GM19023 (cell line): ENCODE measurements at regions not wholly inside any gene's neighbourhood (a gene's known extent, or its start where the extent isn't known, plus 50 kb on each side); places are given as distances from the start of the nearest gene placed in this dataset.

Source experiments
- ATAC-seq: cut with Tn5 transposase; IDR thresholded peaks from one replicate; pipeline ENCODE4 v1.9.1; 2021; ENCODE audit warnings: mild to moderate bottlenecking, moderate library complexity; ENCODE audit not compliant: unreplicated experiment

DNA sequence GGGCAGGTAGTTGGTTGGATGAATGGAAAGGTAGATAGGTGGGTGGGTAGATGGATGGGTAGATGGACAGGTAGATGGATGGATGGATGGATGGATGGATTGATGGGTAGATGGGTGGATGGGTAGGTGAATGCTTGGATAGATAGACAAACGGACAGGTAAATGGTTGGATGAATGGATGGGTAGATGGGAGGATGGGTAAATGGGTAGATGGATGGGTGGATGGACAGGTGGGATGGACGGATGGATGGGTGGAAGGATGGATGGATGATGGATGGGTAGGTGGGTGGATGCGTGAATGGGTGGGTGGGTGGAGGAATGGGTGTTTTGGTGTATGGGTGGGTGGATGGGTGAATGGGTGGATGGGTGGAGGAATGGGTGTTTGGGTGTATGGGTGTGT lies 50.1 kb upstream of the ASAP2 start:
- no peak for ATAC-seq

GRCh38 chr2:9154061-9154460 lies 52.6 kb upstream of the ASAP2 start:
- ATAC-seq: no peak

DNA sequence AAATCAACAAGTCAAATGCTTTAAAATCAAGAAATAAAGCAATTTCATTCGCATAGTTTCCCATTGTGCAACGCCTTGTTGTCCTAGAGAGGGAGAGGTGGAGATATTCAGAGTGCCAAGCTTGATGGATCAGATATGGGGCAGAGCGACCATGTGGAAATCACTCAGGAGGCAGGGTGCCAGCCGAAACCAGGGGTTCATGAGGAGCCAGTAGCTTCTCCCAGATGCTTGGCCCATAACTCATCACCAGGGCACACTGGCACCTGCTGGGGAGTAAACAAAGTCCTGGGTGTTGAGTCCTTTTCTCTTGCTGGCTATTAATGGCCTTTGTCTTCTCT lies 53.0 kb upstream of the ASAP2 start:
- no peak for ATAC-seq

DNA sequence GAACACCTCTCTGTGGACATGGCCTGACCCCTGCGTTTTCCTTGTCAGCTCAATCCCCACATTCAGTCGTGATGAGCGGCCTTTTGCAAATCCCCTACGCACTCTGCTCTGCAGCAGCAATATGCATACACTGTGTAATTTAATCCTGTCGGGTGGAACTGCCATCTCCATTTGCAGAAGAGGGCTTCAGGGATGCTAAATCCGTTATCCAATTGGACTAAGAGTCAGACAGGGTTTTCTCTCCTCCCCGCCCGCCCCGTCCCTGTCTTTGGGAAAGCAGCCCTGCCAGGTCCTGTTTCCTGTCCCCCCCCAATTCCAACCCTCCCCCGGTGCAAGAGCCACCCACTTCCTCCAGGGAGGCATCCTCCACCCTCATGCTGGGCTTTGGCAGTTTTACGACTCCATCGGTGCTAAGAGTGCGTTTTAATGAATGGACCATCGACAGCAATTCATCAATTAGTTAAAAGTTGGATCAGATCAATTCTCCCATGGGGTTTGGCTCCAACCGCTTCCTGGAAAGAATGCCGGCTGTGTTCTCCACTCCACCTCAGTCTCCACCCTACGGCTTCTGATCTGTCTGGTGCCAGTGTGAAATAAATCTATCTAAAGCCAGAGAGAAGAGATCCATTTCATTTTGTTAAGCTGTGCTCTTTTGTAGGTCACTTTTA lies 53.5 kb upstream of the ASAP2 start:
- ATAC-seq: no peak

GRCh38 chr2:9150906-9151305 lies 55.7 kb upstream of the ASAP2 start:
- no peak for ATAC-seq

DNA sequence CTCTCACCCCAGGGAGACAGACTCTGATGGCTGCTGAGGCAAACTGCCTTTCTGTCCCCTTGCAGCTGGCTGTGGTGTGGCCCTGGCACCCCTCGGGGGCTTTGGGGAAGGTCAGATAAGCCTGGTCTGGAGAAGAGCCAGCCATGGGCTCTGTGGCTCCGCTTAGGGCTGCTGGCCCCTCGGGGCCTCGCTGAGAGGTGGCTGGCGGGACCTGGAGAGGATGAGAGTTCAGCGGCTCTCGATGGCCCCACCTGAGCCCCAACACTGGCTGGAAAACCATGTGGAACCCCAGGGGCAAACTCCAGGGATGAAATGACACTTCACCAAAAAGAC lies 56.1 kb upstream of the ASAP2 start:
- ATAC-seq: no peak

DNA sequence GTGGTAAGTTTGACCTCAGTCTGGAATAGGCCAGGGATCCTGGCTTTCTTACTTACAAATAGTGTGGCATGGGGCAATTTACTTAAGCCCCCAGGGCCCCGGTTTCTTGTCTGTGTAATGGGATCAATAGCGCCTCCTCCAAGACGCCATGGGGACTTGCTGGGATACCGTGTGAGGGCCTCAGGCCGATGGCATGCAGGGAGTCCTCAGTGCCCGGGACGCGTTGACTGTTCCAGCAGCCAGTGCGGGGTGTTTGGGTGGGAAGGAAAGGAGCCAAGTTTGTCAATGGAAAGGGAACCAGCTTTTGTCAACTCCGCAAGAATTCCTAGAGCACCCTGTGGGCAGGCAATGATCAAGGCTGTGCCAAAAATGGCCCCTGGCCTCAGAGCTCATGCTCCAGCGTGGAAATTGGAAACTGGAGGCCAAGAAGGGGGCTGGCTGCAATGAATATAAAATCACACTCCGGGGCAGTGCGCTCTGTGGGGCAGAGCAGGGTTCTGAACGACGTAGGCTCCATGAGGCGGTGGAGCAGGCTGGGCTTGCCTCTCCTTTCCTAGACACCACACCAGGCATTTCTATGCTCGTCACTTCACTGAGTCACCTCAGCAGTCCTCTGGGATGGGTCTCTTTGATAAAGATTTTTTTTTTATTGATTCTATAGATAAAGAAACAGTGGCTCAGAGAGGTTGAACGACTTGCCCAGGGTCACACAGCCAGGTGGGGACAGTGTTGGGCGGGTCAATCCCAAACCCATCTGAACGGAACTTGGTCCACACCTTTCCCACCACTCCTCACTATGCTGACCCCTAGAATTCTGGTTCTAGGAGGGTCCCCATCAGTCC lies 56.7 kb upstream of the ASAP2 start:
- no peak for ATAC-seq

DNA sequence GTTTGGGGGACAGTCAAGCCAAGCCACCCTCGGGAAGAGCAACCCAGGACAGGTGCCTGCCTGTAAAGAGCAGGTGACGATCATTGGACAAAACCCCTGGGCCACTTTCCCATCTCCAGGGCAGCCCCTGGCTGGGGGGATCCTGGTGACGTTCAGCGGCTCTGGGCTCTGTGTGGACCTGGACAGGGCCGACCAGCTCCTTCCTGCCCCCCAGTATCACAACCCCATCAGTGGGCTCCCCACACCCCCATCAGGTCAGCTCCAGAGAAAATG lies 57.3 kb upstream of the ASAP2 start:
- ATAC-seq: no peak

GRCh38 chr2:9146646-9147045 lies 60.0 kb upstream of the ASAP2 start:
- no peak for ATAC-seq

- no peak for ATAC-seq
Observed at GRCh38 chr2:9145752-9146430, 60.7 kb upstream of the ASAP2 start.

- no peak for ATAC-seq
Observed at GRCh38 chr2:9145109-9145751, 61.4 kb upstream of the ASAP2 start.

GRCh38 chr2:9144617-9145016 lies 62.0 kb upstream of the ASAP2 start:
- no peak for ATAC-seq

- ATAC-seq: no peak
Observed at GRCh38 chr2:9144046-9144445, 62.6 kb upstream of the ASAP2 start.

DNA sequence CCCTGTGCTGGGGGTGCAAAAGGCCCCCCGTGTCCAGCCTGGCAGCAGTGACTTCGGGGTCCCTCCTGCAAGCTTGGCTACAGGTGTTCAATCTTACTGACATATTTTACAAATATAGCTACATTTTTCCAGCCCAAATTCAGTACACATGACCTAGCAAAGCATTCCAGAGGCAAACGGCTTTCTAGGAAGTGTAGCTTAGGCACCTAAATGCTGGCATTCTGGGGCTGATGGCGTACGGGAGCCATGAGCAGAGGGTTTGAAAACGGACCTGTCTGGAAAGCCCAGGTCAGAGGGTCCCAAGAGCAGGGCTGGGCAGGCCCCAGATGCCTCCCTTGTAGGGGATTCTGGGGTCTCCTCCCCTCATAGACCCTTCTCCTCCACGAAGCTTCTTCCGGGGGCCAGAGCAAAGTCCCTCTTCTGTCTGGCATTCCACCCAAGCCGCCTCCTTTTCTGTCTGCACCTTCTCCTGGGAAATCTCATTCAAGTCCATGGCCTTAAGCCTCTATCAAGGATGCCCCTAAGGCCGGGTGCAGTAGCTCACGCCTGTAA lies 63.3 kb upstream of the ASAP2 start:
- no peak for ATAC-seq

- ATAC-seq: peak; percentile 86
Observed at GRCh38 chr2:9142551-9143263, 63.9 kb upstream of the ASAP2 start.

DNA sequence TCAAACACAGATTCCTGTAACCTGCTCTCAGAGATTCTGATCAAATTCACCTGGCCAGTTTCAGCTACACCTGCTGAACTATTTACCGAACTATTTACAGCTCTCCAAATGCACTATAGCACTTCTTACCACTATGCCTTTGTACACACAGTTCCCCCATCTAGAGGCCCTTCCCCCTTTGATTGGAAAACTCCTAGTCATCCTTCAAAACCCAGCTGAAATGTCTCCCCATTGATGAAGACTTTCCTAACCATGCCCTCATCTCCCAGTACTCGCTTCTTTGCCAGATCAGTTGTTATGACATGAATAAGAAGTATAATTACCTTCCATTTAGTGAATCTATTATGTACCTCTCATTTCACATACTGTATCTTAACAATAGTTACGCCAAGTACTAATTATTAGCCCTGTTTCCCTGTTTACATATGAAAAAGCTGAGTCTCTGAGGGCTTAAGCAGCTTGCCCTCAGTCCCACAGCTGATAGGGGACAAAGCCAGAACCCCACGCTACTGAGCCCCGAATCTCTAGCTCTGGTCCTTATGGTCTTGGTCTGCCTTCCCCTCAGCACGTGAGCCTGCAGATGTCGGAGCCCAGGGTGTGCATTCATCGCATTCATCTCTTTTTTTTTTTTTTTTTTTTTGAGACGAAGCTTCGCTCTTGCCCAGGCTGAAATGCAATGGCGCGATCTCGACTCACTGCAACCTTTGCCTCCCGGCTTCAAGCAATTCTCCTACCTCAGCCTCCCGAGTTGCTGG lies 64.7 kb upstream of the ASAP2 start:
- no peak for ATAC-seq

GRCh38 chr2:9141091-9141667 lies 65.4 kb upstream of the ASAP2 start:
- no peak for ATAC-seq

- ATAC-seq: no peak
Observed at GRCh38 chr2:9140645-9141044, 66.0 kb upstream of the ASAP2 start.

DNA sequence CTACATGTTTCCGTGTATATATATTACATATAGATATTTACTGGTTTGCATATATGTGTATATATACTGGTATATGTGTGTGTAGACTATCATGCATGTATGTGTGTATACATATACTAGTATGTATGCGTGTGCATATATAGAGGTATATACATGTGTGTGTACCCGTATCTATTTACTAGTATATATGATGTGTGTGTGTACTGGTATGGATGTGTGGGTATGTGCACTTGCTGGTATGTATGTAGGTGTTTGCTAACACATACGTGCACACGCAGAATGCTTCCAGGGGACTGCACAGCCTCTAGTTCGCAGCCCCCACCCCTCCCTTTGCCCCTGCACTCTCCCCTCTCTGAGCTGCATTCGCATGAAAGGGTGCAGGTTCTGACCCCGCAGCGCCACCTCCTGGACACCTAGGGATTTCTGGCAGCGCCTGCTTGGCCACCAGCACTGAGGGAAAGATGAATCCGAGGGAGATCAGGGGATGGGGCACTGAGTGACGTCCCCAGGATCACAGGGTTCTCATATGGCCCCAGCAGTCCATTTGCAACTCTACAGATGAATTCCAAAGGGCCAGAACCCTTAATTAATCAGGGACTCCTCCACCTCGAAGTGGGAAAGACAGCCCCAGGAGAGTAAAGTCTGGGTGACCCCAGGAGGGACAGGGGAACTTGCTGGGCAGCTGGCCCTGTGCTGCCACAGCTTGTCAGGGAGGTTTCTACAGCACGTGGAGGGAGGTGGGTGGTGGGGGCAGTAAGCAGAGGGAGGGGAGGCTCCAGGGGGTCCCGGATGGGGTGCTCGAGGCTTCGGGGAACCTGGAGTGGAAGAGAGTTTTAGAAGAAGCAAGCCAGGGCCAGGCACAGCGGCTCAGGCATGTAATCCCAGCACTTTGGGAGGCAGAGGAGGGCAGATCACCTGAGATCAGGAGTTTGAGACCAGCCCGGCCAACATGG lies 66.8 kb upstream of the ASAP2 start:
- no peak for ATAC-seq
